GM19240 (cell line): ENCODE measurements at regions not wholly inside any gene's neighbourhood (a gene's known extent, or its start where the extent isn't known, plus 50 kb on each side); places are given as distances from the start of the nearest gene placed in this dataset.

Experiments
- DNase-seq: peaks from one replicate; pipeline ENCODE4 v3.0.0; 2011; ENCODE audit warnings: low spot score; ENCODE audit not compliant: insufficient read length

- DNase-seq = no peak
Observed at GRCh38 chr6:155695495-155695894, 239.9 kb upstream of the NOX3 start.

DNA sequence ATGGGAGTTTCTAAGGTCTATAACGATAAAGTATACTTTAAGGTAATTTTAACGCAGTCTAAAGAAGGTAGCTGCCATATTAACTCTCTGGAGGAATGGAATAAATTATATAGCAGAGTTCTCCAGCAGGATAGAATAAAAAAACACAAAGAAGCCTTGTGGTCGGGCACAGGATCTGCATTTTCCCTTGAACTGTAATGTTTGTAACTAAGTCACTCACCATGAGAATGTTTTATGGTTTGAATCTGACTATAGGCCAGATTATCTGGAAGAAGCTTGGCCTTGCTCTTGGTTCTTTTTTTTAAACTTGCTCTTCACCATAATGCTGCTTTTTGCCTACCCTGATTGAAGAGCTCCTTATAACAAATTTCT, 238.8 kb upstream of the NOX3 start:
- DNase-seq = no peak

GRCh38 chr6:155693573-155694418, 238.2 kb upstream of the NOX3 start:
- no peak for DNase-seq

DNA sequence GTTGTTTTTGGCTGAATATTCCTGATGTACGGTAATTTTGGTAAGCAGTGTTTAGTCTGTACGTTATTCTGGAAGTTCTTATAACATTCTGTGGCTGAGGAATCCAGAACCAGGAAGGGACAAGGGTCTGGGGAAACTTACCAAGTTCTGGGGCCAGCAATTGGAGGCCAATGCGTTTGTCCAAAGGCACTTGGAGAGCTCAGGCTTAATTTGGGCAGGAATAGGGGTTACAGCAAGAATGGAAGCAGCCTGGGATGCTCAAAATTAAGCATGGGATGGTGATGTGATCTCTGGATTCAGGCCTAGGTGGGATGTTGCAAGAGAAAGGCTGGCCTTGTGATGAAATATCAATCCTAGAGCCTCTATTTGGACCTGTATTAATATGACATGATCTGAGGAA, 235.2 kb upstream of the NOX3 start:
- DNase-seq = no peak

DNA sequence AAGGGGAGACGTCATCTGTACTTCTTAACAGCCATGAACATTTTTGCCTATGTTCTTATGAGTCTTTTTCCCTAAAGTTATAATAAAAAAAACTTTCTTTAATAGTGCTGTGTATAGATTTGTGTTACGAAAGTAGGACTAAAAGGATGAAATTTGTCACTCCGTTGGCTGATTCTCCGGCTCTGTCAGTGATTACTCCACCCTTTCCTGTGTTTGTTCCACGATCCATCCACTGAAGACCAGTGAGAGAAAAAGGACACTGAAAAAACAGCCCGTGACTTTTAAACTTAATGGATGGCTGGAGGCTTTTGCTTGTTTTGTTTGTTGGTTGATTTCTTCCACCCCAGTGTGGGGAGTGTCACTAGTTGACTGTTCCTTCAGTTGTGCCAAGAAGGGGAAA, 232.0 kb upstream of the NOX3 start:
- DNase-seq = no peak

DNA sequence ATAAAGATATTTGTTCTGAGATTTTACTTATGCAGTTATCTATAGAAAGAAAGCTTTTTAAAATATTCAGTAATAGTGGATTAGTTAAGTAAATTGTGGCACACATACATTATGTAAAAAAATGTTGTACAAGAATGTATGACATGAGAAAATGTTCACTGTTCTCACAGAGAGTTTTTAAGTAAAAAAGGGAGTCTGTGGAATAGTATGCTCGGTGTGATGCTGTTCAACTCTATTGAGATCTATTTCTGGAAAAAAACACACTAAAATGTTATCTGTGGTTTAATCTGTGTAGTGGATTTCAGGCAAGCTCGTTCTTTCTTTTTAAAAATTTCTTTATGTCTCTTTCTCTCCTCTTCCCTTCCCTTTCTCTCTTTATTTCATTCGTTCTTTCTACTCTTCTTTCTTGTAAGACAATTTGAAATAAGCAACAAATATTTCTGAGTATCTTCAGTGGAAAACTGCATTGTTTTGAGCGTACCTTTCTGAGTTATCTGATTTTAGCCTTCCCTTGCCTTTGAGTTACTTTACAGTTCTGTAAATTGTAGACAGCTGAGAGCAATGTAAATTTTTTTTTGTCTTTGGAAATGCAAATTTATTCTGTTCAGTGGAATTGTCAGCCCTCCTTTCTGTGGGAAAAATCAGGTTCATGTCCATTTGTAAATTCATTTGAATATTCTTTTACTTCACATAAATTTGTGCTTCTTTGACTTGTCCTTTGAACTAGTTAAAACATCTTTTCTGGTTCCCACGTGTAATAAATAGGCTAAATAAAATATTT, 229.0 kb upstream of the NOX3 start:
- DNase-seq = no peak

GRCh38 chr6:155678361-155678760, 222.7 kb upstream of the NOX3 start:
- no peak for DNase-seq

GRCh38 chr6:155676346-155676745, 220.7 kb upstream of the NOX3 start:
- no peak for DNase-seq

DNA sequence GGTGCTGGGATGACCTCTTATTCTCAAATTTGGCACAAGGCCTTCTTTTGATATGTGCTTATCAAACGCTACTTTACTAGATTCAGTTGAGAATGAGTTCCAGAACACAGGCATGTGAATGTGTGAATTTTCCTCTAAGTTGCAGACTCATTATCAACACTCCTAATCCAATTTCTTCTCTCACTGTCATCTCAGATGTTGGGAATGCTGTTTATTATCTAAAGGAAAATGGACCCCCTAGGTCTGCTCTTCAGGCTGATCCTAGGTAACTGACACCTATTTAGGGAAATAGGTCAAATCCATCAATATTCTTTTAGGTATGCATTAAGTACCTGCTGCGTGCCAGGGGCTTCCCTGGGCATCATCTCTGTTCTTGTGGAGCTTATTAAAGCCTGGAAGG, 215.0 kb upstream of the NOX3 start:
- no peak for DNase-seq

DNA sequence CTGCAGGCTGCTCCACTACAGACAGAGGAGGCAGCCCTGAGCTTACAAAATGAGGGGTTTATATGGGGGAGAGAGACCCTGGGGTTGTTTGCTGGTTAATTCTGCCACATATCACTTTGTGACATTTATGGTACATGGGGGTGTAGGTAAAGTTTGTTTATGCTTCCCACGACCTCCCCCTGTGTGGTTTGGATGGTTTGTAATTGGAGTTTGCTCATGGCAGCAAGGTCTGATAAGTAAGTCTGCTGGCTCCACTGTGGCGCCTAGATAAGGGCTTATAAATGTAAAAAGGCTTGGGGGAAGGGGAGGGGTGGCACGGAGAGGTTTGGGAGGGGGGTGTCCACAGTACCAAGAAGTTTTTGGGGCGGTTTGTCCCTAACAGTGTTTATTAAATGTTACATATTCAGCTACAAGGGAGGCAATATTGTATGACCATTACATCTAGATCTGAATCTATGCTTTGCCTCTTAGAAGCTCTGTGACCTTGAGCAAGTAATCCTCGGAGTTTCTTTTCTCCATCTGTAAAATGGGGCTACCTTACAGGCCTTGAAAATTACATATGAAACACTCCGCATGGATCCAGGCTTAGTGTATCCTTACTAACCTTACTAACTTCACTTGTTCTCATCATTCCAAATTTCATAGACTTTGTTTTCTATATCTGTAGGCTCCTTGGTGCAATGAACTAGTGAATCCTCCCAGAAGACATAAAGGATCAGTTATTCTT, 204.8 kb upstream of the NOX3 start:
- no peak for DNase-seq

DNA sequence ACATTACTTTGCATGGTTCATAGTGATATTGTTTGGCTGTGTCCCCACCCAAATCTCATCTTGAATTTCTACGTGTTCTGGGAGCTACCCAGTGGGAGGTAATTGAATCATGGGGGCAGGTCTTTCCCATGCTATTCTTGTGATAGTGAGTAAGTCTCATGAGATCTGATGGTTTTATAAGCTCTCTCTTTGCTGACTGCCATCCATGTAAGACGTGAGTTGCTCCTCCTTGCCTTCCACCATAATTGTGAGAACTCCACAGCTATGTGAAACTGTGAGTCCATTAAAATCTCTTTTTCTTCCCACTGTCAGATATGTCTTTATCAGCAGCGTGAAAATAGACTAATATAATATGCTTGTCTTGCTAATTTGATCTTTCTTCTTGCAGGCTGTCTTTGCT, 200.4 kb upstream of the NOX3 start:
- no peak for DNase-seq

DNA sequence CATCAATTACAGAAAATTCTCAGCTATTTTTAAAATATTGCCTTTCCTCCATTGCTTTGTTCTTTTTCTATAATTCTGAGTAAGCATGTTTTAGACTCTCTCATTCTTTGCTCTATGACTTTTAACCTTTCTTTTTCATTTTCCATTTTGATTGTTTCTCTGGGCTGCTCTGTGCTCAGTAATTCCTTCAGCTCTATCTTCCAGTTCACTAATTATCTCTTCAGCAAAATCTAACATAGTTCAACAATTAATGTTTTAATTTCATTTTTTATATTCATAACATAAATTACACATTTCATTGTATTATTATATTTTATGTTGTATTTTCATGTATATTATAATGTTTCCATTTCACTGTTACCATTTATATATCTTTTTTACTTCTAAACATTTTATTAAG, 198.8 kb upstream of the NOX3 start:
- no peak for DNase-seq

GRCh38 chr6:155648301-155648700, 192.7 kb upstream of the NOX3 start:
- DNase-seq = no peak

DNA sequence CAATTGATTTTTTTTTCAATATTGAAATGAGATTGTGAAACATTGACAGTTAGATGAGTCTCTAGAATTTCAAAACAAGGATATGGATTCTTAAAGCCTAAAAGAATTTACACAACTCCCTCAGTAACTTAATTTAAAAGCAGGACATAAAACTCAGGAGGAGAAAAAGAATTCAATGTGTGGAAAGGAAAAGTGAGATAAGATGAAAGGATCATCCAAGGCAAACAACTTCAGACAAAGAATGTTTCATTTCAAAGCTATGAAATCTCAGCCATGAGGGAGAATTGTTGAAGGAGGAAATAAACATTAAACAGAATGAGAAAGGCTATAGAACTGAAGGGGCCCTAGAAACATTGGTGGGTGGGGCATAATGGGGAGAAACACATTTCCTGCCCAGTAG, 191.7 kb upstream of the NOX3 start:
- DNase-seq = no peak

DNA sequence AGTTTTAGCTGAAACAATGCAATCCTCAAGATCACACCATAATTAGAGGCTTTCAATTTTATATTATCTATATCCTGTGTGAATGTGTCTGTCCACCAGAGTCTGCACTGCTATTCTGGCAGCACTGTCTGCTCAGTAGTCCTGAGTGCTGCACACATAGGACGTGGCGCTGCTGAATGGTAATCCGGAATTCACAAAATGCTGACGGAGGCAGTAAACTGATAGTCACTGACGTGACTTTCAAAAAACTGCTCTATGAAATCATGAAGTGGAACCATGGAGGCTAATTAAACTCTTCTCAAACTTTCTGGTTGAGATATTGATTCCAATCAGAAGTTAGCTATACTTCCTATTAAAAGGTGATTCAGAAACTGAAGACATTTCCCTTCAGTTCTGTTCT, 190.8 kb upstream of the NOX3 start:
- DNase-seq = no peak

DNA sequence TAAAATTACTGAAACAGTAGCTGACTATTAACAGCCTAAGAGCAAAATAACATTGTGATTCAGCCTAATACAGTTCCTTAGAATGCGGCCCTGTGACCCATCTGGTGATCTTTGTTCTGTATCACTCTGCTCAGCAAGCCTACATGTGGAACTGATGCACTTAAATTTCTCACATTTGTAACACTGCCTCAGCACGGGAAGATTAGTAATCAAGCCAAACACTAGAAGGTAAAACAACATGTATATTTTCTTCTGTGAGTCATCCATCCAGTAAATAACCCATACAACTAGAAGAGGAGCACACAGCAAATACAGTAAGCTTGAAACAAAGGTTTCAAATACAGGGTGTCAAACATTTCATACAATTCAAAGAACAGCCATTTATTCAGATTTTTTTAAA, 189.7 kb upstream of the NOX3 start:
- DNase-seq = no peak

- no peak for DNase-seq
Observed at GRCh38 chr6:155641603-155642002, 186.0 kb upstream of the NOX3 start.

DNA sequence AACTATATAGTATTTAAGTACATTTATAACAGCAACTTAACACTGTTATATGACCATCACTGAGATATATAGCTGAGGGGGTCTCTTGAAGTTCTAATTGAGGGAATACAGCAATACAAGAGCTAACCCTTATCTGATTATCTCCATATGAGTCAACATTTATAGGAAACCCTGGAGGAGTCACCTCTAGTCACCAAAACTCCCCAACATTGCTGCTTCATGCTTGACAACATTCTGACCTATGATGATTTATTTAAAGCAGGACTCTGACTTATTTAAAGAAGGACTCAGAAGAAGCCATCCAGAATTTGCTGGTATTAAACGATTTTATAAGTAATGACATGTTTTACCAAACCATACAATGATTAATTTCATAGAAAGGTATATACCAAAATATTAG, 182.6 kb upstream of the NOX3 start:
- no peak for DNase-seq

GRCh38 chr6:155635416-155635815, 179.8 kb upstream of the NOX3 start:
- no peak for DNase-seq

DNA sequence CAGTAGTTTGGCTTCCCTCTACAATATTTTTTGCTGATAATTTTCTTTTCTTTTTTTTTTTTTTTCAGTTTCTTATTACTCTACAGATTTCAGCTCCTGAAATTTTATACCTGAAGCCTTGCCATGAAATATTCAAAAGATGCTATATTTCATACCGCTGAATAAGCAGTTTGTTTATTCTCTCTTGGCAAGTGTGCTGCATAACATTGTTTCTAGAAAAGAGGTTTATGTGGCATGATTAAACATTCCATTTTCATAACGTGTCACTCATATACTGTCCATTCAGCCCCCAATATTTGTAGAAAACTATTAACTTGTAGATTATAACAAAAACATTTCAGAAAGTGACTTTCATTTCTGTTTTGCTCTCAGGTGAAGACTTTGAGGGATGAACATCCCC, 174.4 kb upstream of the NOX3 start:
- no peak for DNase-seq

DNA sequence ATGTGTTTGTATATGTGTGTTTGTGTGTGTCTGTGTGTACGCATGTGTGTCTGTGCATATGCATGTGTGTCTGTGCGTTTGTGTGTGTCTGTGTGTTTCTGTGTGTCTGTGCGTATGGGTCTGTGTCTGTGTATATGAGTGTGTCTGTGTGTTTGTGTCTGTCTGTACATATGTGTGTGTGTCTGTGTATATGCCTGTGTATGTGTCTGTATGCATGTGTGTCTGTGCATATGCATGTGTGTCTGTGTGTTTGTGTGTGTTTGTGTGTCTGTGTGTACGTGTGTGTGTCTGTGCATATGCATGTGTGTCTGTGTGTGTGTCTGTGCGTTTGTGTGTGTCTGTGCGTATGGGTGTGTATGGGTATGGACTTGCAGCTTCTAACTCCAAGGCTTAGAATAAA, 174.0 kb upstream of the NOX3 start:
- DNase-seq = no peak

- no peak for DNase-seq
Observed at GRCh38 chr6:155628306-155628705, 172.7 kb upstream of the NOX3 start.
